GM20000 (cell line): ENCODE measurements at regions not wholly inside any gene's neighbourhood (a gene's known extent, or its start where the extent isn't known, plus 50 kb on each side); places are given as distances from the start of the nearest gene placed in this dataset.

ENCODE experiments used
- DNase-seq: peaks from one replicate; pipeline ENCODE4 v3.0.0; 2012; ENCODE audit warnings: low spot score
- TF ChIP-seq, protein P1 (sequence below): IDR thresholded peaks from 2 replicates; pipeline ENCODE4 v1.5.1; 2012; ENCODE audit warnings: mild to moderate bottlenecking, control low read depth; ENCODE audit errors: extremely low read depth, missing control alignments

DNA sequence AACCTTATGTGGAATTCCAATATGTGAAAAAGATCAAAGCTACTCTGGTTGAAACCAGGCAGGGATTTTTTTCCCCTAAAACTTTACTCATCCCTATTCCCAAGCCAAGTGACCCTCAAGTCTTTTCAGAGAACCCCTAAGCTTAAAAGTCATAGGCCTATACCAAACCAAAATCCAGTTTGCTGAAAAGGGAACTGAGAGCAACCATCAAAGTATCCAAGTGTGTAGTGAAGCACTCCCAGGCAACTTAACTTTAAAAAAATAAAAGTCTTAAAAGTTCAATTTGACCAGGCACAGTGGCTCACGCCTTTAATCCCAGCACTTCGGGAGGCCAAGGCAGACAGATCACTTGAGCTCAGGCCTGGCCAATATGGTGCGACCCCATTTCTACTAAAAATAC, 101.2 kb upstream of the DAAM1 start:
- TF ChIP-seq, protein P1, sequence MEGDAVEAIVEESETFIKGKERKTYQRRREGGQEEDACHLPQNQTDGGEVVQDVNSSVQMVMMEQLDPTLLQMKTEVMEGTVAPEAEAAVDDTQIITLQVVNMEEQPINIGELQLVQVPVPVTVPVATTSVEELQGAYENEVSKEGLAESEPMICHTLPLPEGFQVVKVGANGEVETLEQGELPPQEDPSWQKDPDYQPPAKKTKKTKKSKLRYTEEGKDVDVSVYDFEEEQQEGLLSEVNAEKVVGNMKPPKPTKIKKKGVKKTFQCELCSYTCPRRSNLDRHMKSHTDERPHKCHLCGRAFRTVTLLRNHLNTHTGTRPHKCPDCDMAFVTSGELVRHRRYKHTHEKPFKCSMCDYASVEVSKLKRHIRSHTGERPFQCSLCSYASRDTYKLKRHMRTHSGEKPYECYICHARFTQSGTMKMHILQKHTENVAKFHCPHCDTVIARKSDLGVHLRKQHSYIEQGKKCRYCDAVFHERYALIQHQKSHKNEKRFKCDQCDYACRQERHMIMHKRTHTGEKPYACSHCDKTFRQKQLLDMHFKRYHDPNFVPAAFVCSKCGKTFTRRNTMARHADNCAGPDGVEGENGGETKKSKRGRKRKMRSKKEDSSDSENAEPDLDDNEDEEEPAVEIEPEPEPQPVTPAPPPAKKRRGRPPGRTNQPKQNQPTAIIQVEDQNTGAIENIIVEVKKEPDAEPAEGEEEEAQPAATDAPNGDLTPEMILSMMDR = no peak
- DNase-seq = no peak

DNA sequence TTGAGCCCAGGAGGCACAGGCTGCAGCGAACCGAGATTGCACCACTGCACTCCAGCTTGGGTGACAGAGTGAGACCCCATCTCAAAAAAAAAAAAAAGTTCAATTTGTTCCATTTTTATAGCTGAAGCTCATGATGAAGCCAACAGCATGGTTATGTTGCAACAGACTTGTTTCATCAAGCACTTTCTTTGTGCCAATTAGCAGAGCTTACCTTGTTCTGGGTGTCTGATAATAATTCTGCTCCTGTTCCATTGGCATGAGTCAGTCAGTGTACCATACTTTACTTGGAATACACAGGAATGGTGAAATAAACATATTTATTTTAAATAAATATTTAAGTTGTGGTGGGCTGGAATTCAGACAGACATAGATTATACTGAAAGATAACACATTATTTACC, 100.8 kb upstream of the DAAM1 start:
- TF ChIP-seq, protein P1 = no peak

DNA sequence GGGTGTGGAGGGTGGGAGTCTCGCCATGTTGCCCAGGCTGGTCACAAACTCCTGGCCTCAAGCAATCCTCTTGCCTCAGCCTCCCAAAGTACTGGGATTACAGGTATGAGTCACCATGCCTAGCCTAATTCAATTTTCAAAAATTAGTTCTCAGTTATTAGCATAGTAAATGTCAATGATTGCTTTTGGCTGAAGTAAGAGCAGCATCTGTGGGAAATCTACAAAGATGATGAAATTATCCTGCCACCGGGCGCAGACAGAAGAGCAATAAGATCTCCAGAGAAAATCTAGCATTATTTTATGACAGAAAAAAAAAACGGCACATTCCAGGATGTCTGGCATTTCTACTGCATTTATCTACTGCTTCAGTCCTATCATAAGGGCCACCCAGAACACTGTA, 97.9 kb upstream of the DAAM1 start:
- TF ChIP-seq, protein P1 = no peak
- no peak for DNase-seq

More for the DNA sequence above, 100.8 kb upstream of the DAAM1 start:
- no peak for DNase-seq

DNA sequence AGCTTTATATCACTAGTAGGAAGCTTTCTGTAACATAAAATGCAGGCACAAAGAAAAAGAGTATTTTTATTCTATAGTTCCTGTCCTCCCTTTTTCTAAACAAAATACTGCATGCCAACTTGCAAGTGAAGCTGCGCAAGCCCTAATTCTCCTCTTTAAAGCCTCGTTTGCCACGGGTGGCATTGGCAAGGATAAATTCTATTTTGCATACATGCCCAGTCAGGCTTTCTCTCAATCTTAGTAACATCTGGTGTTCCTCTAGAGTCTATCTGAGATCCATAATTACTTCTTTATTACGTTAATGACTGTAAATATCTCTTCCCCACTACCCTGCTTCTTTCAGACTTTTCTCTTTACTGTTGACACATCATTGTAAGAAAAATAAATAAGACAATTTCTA, 97.1 kb upstream of the DAAM1 start:
- TF ChIP-seq, protein P1 = no peak

DNA sequence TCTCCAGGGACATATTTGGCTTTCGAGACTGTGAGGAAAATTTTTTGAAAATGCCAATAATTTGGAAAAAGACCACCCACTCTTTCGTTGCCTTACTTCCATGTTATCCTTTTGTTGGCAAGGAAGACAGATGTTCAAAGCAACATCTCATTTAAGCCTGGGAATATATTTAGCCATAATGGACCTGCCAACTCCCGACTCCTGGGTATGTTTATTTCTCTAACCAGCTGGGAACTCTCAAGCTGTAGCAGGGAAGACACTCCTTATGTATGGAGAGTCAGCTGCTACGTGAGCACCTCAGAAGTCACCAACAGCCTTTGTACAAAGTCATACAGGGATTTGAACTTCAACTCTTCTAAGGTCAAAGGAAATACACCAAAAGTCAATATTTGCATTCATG, 96.5 kb upstream of the DAAM1 start:
- TF ChIP-seq, protein P1 = no peak
- DNase-seq = no peak

More for the DNA sequence above, 97.1 kb upstream of the DAAM1 start:
- DNase-seq = no peak

DNA sequence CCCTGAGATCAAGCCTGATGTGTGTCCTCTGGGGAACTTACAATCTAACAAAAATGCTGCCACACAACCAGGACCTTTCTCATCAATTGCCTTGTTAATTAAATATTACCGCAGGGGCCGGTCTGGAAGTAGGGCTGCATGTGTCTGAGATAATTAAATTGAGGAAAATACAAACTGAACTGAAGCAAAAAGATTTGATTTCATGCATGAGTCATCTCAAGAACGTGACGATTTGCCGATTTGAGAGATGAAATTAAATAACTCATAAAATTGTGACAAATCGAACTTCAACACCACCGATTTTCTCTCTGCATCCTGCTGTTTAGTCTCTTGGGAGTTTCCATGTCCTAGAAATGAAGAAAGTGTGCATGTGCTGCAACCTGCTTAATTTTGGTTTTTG, 94.6 kb upstream of the DAAM1 start:
- TF ChIP-seq, protein P1 = no peak
- no peak for DNase-seq

DNA sequence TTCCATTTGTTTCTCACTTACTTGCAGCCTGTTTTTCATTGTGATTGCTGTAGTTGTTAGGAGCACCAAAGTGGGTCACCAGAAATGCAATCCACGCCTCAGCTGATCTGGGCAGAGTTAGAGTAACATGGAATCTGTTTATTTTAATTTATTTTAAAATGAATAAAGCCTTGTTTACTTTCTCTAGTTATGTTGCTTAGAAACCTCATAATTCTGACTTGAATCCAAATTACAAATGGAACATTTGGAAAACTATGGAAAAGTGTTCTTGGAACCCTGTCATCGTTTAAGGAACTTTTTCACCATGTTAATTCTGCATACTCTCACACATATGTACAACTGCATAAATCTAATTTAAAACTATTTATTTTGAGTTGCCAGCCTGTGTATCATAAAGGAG, 92.2 kb upstream of the DAAM1 start:
- TF ChIP-seq, protein P1 = no peak
- no peak for DNase-seq

DNA sequence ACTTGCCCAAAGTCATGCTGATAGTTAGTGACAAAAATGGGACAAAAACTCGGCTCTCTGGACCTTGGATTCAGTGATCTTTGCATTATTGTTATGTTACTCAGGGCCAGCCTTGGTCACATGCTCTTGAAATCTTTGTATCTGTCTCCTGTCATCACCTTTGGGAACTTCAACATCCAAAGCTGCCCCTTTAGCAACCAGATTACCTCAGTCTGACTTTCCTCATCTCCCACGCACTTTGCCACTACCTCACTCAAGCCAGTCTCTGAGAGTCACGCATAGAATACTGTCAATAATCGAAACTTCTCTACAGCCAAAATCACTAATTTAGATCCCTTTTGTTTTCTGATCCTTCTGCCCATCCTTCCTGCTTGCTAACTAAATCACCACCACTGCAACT, 90.8 kb upstream of the DAAM1 start:
- DNase-seq = no peak

More for the DNA sequence above, 90.8 kb upstream of the DAAM1 start:
- TF ChIP-seq, protein P1 = no peak
